ENCODE measurements at regions not wholly inside any gene's neighbourhood (a gene's known extent, or its start where the extent isn't known, plus 50 kb on each side); places are given as distances from the start of the nearest gene placed in this dataset.
"Not testable (repeated sequence)": the region's sequence is repeated elsewhere in the genome, so short reads cannot be mapped to it uniquely, and the experiment has no call there.

DNA sequence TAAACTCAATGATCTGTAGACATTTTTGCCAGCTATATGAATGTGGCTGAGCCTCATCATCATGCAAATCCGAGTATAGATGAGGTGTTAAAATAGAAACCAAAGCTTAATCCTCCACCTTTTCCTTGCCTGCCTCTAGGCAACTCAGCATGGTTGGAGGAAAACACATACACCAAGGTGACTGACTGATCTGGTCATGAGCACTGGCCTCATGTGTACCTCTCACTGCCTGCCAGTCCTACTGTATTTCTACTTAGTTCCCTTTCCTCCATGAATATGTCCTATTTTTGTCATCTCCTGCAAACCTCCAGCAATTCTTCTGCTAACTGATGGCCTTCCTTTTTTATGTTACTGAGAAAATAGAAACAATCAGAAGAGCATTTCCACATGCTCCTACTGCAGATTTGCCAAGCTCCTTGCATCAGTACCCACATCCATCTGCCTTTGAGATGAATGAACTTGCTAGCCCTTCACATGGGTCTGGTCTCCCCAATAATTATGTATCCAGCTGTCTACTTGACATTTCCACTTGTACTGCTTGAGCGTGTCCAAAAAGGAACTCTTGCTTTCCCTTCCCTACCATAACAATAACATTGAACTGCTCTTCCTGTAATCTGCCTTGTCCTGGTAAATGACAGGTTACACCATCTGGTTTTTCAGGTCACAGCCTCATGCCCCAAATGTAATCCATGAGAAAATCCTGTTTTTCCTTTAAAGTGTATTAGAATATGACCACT, 90.1 kb upstream of the GARIN1A start:
- TF ChIP-seq, protein P1, sequence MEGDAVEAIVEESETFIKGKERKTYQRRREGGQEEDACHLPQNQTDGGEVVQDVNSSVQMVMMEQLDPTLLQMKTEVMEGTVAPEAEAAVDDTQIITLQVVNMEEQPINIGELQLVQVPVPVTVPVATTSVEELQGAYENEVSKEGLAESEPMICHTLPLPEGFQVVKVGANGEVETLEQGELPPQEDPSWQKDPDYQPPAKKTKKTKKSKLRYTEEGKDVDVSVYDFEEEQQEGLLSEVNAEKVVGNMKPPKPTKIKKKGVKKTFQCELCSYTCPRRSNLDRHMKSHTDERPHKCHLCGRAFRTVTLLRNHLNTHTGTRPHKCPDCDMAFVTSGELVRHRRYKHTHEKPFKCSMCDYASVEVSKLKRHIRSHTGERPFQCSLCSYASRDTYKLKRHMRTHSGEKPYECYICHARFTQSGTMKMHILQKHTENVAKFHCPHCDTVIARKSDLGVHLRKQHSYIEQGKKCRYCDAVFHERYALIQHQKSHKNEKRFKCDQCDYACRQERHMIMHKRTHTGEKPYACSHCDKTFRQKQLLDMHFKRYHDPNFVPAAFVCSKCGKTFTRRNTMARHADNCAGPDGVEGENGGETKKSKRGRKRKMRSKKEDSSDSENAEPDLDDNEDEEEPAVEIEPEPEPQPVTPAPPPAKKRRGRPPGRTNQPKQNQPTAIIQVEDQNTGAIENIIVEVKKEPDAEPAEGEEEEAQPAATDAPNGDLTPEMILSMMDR (IDR thresholded peaks at IDR 0.05), result not testable (repeated sequence)
- not testable (repeated sequence) for TF ChIP-seq POLR2A (IDR thresholded peaks at IDR 0.05)
